GM21526 (cell line): ENCODE measurements at regions not wholly inside any gene's neighbourhood (a gene's known extent, or its start where the extent isn't known, plus 50 kb on each side); places are given as distances from the start of the nearest gene placed in this dataset.

Experiments used
- ATAC-seq: cut with Tn5 transposase; IDR thresholded peaks from one replicate; pipeline ENCODE4 v1.9.1; 2021; ENCODE audit warnings: moderate library complexity; ENCODE audit not compliant: unreplicated experiment, low FRiP score

DNA sequence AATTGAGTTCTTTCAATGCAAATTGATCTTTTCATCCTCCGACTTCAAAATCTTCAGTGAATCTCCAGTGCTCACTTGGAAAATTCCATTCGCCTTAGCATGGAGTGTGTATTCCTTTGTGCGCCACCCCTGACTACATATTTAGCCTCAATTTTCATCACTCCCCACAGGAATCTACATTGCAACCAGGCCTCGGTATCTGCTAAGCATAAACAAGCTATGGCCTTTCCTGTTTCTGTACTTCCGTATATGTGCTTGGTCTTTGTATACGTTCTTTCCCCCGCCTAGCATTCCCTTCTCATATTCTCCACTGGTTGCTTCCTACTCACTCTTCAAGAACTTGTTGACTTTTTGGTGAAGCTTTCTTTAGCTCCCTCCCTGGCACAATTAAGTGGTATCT lies 470.8 kb downstream of the LMO4 start:
- ATAC-seq = no peak

DNA sequence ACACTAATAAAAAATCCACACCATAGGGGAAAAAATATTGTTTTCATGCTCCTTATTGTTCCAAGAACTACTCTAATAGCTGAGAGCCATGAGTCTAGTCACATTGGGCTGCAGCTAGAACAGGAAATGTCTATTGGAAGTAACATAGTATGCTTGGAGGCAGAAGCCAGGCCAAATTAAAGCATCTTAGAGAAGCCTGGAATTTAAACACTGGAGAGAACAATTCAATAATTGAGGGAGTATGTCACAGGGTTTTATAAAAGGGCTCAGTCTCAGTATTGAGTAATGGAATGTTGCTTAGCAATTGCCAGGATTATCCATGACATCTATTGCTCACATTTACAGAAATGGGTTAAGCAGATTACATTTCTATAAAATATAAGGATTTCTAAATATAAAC lies 471.3 kb downstream of the LMO4 start:
- ATAC-seq = no peak

DNA sequence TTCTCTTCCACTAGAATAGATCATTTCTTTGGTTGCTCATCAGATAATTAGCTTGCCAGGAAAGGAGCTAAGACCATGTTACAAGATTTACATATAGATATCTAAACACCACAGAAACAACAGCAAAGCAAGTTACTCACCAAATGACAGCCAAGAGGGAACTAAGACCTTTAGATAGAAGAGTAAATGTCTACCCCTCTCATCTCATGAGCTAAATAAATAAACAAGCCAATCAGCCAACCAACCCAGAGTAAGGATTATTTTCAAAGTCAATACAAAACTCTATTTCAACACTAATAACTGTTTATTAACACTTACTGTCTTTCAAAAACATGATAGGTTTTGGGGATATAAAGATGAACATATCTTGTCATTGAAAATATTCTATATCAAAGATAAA lies 474.7 kb downstream of the LMO4 start:
- ATAC-seq = no peak

DNA sequence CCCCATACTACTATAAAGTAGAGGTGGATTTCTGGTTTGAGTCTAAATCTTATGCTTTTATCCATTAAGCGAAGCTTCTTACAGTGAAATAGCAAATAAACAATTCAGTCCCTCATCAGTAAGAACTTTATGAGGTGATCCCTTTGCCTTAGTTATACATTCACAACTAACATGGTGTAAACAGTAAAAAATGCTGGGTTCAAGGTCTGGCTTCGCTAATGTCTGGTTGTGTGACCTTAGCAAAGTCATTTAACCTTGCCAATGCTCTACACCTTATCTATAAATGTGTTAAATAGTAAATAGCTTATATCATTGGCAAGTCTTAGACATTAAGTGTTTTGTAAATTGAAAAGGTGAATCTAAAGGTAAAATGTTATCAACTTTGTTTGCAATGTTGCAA lies 475.4 kb downstream of the LMO4 start:
- ATAC-seq = no peak

DNA sequence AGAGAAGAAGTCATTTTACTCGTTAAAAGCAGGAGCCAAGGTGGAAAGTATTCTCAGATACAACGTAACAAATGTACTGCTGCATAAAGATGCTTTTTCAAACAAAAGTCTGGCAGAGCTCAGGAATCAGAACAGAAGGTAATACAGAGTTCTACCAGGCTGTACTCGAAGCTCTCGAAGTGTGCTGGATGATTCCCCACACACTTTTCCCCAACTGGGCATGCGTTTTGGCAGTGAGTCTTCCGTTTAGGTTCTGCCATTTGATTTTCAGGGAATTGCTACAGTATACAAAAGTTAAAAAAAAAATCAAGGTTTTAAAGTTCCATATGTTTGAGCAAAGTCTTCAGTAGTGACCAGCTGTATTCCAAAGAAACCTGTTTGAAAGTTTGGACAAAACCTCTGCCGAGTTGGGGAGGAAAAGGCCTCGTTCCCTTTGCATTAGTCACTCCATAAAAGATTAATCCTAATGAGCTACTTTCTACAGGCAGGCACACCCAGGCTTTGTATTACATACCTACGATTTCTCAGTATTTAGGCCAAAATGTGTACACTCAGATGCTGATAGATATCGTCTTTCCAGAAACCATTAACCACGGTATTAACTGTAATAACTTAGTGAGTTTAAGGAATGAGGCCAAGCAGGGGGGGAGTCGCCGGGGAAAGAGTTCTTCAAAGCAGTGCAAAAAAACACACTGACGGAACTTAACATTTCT lies 477.1 kb downstream of the LMO4 start:
- no peak for ATAC-seq

DNA sequence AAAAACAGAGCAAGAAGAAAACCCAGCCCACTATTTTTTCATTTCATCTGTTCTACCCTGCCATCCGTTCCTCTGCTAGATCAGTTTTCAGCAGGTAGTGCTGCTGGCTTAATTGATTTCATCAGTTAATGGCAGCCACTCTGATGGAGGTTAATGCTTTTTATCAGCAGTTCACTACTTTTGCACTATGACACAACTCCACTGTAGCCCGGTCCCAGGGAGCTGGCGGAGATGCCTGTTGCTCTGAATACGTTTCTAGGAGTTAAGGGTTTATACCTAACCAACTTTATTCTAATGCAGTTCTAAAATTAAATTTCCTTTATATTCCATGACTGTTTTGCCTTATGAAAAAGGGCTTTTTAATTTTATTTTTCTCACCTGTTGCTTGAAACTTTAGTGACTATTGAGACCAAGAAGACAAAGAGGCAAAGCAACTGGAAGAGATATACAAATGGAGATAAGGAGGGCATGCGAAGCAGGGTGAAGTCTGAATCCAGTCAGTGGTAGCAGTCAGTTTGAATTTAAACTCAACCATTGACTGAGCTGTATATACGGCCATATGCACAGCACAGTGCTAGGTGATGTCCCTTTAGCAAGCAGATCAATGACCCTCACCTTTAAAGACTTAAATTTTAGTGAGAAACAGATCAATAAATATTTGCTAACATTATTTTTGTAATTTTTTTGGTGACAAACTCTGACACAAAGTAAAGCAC lies 477.9 kb downstream of the LMO4 start:
- ATAC-seq = no peak

DNA sequence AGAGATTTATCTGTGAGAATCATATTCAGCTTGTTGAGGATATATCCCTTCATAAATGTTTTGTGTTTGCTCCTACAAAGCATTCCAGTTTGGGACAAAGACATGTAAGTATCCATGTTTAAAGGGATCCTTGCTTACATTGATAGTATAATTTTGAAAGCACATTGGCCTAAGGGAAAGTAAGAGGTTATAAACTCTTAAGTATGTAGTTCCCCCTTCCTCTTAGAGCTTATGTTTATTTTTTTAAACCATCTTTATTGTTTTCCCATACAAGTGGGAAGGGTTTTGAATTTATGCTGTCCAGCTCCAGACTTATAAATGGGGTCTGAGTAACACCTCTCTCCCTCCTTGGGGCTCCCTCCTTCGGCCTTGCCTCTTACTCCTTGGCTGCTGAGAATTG lies 481.5 kb downstream of the LMO4 start:
- no peak for ATAC-seq

DNA sequence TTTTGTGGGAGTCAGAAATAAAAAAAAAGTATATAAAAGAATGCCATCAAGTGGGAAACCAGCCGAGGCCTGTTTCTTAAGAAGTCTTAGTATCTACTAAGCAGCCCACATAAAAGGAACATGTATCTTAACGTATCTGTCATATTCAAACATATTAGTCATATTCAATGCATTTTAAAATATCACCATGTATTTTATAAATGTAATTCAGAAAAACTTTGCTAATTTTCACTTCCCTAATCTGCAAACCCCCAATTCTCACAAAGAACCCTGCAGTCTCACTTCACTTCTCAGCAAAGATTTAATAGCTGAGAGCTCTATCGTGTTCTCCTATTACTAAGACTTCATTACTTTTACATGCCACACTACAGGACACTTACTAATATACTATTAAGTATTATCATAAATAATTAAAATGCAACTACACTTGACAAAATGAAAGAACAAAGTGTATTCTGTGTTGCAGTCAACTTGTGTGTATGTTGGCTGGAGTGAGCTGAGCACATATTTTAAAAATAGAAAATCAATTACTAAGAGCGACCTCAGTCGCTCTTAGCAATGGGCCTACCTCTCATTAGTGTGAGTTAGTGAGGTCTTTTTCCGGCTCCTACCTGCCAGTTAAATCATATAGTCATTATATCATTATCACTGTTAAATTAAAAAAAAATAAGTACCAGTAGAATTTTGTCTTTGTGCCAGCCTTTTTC lies 484.3 kb downstream of the LMO4 start:
- peak; percentile 84 for ATAC-seq

DNA sequence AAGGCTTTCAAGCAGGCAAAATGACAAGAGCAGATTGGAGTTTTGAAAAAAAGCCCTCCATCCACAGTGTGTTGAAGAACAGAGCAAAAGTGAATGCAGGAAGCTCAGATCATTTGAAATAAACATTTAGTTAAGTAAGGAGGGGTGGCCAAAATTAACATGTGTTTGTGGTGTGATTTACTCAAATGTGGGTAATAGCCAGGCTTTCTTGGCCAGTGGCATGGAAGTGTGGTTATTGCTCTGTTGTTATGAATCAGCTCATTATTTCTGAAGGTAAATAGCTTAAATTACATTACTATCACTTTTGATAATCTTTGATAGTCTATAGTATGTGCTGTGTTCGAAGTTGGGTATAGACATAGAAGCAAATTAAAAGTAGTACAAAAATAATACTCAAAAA lies 485.9 kb downstream of the LMO4 start:
- no peak for ATAC-seq

DNA sequence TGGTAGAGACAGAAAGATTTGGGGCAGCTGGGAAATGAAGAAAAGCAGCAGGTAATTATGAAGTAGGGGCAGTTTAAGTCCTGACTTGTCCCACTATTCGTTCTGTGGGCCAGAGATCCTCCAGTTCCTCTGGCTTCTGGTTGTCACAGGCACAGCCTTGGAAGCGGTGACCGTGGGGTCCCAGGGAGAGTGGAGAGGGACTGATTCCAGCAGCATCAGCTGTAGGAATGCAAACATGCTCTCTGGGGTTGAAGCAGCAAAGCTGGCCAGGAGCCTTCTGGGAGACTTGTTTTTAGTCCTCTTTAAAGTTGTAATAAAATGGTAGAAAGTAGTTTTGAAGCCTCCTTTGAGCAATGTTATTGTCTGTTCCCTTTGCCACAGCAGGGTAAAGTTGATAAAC lies 488.0 kb downstream of the LMO4 start:
- no peak for ATAC-seq

DNA sequence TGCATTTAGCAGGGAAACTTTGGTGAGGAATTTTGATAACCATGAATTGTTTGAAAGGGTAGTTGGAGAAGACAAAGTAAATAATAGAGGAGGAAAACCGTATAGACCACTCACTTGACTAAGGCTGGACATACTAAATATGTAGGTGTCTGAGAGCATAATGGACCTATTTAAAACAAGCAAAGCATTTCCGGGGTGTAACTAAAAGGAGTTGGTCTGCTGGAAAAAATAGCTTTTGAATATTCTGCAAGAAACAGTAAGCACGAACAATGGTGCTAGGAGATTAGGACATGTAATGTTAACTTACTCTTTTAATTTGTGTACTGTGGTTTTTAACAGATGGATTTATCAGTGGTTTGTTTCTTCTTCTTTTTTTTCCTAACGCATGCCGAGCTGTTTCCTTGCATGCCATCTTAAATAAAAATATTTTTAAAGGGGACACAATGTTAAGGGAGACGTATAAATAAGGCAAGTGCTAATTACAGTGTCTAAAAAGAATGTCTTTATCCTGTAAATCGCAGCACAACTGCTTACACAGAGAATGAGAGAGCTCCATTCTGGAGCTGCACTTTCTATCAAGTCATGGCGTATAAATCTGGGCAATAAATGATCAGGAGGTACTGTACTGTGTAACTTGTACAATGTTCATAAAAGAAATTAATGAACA lies 492.1 kb downstream of the LMO4 start:
- no peak for ATAC-seq

DNA sequence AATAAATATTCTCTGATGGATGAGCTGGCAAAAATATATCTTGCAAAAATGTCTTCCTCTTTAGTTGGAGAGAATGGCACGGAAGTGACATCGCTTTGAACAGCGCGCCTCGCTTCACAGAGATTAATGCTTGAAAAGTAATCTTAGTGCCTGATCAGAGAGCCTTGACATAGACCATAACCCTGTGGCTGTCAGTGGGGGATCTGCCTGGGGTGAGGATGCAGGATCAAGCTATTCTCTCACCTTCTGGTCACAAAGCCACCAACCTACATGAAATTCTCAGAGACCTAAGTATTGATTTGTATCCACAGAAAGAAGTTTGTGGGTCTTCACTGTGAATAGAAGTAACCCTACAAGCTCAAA lies 492.6 kb downstream of the LMO4 start:
- no peak for ATAC-seq

DNA sequence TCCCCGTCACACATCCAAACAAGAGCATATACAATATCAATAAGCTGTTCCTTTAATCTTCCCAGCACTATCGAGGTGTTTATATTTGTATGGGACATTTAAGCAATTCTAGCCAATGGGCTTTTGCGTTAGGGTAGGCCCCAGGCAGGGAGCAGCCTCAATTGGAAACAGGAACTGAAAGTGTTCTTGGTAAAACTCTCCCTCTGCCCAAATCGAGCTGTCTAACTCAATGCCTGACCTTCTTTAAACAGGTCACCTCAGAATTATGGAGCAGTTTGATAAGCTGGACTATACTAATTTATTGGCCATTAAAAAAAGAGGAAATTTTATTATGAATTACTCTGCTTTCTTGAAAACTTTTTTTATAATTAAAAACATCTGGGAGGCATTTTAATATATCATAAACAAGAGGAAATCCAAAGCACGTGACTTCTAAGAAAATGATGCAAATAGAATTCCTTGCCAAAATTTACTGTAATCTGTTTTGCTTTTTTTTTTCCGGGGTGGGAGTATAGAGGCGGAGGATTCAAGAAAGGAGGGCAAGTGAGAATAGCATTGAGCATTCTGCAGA lies 498.1 kb downstream of the LMO4 start:
- ATAC-seq = peak; percentile 93

DNA sequence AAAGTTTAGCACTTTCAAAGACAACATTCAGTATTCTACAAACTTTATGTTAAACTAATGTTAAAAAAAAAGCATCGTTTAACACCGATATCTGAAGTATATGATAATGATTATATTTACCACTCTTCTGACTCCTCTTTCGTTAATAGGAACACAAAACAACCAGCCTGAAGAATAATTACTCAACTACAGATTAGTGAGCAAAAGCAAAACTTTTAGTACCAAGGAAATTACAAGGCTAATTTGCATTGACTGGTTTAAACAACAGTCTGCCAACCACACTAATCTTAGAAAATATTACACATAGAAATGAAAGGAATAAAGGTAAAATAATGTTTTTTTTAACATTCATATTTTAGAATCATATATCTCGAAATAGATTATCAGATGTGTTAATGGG lies 500.7 kb downstream of the LMO4 start:
- no peak for ATAC-seq

DNA sequence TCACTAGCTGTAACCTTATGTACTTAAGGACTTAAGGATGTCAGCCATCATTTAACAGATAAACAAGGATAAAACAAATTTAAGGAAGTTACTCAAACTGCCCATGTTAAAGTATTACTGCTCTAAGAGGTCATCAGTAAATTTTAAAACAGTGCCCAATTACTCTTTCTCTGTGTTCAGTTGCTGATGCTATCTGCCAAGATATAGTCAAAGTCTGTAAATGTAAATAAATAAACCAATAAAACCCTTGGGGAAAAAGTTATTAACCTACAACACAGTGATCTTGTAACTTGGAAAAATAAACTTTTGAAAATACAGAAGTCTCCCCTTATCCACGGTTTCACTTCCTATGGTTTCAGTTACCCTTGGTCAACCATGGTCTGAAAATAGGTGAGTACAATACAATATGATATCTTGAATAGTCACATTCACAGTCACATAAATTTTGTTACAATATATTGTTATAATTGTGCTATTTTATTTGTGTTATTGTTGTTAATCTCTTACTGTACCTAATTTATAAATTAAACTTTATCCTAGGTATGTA lies 501.8 kb downstream of the LMO4 start:
- ATAC-seq = no peak

DNA sequence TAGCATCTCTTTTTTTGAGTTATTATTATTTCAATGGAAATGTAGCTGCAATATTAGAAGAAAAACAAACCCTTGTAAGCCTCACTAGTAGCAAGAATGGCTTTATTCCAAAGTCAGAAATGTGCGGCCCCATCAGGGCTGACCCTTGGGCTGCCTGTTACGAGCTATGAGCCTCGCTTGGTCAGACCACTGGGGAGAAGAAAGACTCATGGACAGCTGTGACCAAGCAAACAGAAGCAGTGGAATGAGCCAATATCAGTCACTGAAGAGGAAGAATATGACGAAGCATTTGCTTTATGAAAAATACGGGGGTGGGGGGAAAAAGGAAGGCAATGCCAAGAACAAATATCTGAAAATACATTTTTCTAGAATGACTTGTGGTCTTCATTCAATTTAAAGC lies 504.5 kb downstream of the LMO4 start:
- no peak for ATAC-seq

DNA sequence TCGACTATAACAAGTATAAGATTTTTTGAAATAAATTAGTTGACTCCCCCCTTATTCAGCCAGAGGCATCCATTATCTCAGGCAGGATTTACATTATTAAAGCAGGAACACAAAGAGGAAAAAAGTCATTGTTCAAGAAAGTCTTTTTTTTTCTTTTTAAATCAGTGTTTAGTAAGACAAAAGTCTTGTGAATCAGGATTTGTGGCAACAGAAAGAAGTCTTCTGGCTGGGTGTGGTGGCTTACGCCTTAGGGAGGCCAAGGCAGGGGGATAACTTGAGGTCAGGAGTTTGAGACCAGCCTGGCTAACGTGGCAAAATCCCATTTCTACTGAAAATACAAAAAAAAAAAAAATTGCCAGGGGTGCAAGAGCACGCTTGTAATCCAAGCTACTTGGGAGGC lies 505.5 kb downstream of the LMO4 start:
- no peak for ATAC-seq

DNA sequence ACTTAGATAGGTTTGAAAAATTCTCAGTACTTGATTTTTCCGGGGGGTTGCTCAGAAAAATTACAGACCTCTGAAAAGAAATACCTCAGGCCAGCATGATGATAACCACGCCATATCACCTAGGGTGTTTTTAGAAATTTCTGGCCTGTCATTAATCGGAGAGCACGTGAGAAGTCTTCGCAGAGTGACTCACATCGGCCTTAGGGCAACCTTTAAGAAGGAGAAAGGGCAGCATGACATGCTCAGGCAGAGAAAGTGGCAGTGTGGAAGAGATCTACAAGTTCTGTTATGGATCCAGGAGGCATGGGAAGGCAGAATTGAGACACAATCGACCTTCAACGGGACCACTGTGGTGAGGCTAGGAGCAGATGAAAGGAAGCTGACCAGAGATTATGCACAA lies 506.3 kb downstream of the LMO4 start:
- ATAC-seq = no peak

DNA sequence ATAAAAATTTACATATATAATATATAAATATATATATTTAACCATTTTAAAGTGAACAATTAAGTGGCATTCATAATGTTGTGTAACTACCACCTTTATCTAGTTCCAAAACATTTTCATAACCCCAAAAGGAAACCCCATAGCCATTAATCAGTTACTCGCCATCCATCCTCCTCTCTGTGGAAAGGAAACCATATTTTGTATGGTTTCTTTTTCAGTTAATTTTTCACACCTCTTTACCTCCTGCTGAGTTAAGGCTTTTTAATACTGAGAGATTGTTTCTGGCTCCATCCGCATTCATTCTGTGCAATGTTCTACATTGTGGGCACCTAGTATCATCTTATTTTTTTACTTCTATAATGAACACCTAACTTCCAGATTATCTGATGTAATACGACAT lies 512.1 kb downstream of the LMO4 start:
- peak; percentile 46 for ATAC-seq

DNA sequence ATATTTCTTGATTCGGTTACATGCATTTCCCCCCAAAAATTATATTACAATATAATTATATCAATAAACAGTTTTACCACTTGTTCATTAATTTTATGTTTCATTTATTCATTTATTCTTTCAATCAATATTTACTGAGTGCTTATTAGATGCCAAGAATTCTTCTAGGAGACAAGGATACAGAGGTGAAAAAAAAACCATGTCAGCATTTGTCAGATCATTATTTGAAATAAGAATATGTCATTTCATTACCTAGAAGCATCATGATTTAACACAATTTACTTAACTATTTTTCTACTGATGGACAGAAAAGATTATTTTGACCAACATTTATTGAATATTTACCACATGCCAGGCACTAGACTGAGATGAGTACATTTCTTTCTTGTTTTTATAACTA lies 512.7 kb downstream of the LMO4 start:
- no peak for ATAC-seq

DNA sequence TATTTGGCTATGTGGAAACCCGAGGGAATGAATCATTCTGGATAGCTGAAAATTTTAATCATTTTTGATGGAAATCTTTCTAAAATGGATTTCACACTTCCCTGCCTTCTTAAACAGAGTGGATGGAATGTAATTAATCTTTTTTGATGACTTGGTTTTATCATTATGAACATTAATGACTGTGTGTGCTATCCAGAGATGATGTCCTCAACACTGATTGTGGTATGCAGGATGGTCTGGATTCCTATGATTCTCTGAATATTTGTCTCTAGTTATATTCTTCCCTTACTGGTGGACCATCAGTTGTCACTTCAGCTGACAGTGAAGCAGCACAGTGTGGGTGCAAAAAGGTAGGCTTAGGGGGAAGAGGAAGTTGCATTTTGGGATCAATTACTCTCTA lies 513.5 kb downstream of the LMO4 start:
- ATAC-seq = no peak
